GM13976 (cell line): ENCODE measurements at regions not wholly inside any gene's neighbourhood (a gene's known extent, or its start where the extent isn't known, plus 50 kb on each side); places are given as distances from the start of the nearest gene placed in this dataset.
"Not testable (repeated sequence)": the region's sequence is repeated elsewhere in the genome, so short reads cannot be mapped to it uniquely, and the experiment has no call there.

Experiments used
- DNase-seq: peaks from one replicate; pipeline ENCODE4 v3.0.0; 2012; ENCODE audit warnings: low spot score
- in situ Hi-C: fragments of 300-500 bp; cut with MboI; formaldehyde crosslinking; loops from one replicate; pipeline ENCODE4 v1.12.0; 2022; ENCODE audit warnings: low sequenced_read_pairs, mixed read lengths, inconsistent platforms; ENCODE audit not compliant: unreplicated experiment
- TF ChIP-seq, protein P1 (sequence below): IDR thresholded peaks from 2 replicates; pipeline ENCODE4 v1.5.1; 2012; ENCODE audit warnings: borderline replicate concordance, mild to moderate bottlenecking; ENCODE audit not compliant: insufficient read depth; ENCODE audit errors: extremely low read depth, missing control alignments, control extremely low read depth

GRCh38 chr10:3955493-3955892 lies 170.5 kb upstream of the KLF6 start:
- in situ Hi-C loops = no loop called here

DNA sequence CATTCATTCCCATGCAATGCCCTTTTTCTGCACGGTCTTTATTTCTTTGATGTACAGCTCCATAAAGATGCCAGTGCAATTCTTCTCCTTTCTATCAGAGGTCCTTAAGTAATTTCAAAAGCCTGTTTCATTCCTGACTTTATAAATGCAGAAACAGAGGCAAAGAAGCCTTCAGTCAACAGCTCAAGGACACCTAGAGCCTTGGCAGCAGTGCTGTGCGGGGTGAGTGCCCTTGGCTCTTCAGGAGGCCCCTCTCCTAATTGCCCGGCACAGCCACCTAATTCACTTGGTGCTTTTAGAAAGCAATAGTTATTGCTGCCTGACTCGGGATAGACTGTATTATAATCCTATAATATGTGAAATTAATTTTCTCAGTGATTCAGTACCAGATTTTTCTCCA lies 169.6 kb upstream of the KLF6 start:
- in situ Hi-C loops = no loop called here

More at GRCh38 chr10:3955493-3955892, 170.5 kb upstream of the KLF6 start:
- TF ChIP-seq, protein P1, sequence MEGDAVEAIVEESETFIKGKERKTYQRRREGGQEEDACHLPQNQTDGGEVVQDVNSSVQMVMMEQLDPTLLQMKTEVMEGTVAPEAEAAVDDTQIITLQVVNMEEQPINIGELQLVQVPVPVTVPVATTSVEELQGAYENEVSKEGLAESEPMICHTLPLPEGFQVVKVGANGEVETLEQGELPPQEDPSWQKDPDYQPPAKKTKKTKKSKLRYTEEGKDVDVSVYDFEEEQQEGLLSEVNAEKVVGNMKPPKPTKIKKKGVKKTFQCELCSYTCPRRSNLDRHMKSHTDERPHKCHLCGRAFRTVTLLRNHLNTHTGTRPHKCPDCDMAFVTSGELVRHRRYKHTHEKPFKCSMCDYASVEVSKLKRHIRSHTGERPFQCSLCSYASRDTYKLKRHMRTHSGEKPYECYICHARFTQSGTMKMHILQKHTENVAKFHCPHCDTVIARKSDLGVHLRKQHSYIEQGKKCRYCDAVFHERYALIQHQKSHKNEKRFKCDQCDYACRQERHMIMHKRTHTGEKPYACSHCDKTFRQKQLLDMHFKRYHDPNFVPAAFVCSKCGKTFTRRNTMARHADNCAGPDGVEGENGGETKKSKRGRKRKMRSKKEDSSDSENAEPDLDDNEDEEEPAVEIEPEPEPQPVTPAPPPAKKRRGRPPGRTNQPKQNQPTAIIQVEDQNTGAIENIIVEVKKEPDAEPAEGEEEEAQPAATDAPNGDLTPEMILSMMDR = no peak
- no peak for DNase-seq

DNA sequence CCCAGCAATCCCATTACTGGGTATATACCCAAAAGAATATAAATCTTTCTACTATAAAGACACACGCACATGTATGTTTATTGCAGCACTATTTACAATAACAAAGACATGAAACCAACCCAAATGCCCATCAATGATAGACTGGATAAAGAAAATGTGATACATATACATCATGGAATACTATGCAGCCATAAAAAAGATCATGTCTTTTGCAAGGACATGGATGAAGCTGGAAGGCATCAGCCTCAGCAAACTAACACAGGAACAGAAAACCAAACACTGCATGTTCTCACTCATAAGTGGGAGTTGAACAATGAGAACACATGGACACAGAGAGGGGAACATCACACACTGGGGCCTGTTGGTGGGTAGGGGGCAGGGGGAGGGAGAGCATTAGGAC lies 169.0 kb upstream of the KLF6 start:
- DNase-seq, in situ Hi-C loops: not testable (repeated sequence)

More for the DNA sequence above, 169.6 kb upstream of the KLF6 start:
- TF ChIP-seq, protein P1 = no peak
- no peak for DNase-seq

DNA sequence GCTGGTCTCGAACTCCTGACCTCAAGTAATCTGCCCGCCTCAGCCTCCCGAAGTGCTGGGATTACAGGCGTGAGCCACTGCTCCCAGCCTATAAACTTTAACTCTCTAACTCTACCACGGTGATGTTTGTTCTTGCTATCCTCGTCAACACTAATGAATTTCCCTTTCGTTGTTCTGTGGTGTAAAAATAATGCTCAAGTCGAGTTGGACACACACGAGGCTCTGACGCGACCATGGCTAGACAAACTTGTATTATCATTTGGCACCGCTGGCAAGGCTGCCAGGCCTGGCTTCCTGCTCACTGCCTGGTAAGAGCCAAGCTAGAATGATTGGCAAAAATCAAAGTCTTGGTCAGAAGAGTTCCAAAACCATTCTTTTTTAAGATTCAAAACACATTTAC lies 167.0 kb upstream of the KLF6 start:
- in situ Hi-C loops = no loop called here
- DNase-seq = no peak
- TF ChIP-seq, protein P1 = no peak

DNA sequence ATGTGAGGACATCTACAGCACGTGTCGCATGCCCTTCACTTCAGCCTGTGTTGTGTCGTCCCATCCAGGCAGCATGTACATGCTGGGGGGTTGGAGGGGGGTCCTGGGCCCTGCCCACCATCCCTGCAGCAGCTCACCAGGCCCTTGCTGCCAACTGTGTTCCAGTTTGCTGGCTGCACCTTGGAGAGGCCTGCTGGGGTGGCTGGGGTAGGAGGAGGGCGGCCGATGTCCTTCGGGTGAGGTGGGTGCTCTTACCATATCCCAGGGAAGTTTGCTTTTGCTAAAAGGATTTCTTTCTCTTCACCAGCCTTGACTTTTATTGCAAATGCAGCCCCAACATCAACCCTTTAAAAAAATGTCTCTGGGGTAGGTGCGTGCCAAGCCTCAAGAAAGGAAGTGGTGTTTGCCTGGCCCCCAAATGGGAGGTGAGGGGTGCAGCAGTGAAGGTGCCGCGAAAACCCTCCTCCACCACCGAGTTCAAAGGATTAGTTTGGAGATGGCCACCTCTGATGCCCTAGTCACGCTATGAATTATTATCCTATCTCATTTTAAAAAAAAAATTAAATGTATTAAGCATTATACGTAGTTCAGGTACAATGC lies 165.8 kb upstream of the KLF6 start:
- in situ Hi-C loops = no loop called here
- no peak for DNase-seq

GRCh38 chr10:3949711-3950110 lies 164.7 kb upstream of the KLF6 start:
- in situ Hi-C loops = no loop called here
- no peak for DNase-seq
- TF ChIP-seq, protein P1 = no peak

More for the DNA sequence above, 165.8 kb upstream of the KLF6 start:
- TF ChIP-seq, protein P1 = no peak

DNA sequence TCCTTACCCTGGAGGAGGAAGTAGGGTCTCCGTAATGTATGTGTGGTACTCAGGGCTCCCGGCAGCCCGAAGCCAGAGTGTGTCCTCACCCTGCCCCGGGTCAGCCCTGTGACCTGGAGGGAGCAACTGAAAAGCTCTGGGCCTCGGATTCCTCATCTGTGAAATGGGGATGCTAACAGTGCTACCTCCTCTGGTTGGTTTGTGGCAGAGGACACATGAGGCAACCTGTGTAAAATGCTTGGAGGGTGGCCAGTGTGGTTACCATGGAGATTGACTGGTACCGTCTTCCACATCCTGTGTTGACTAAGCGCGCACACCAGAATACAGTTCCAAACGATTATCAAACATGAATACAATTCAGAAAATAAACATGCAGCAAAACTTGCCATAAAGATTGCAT lies 163.8 kb upstream of the KLF6 start:
- TF ChIP-seq, protein P1 = no peak
- DNase-seq = no peak
- in situ Hi-C loops = no loop called here
